H9 (cell line): ENCODE measurements at regions not wholly inside any gene's neighbourhood (a gene's known extent, or its start where the extent isn't known, plus 50 kb on each side); places are given as distances from the start of the nearest gene placed in this dataset.
A peak's percentile ranks its signal among the peaks of the same experiment; 100 is the strongest.
"Not testable (repeated sequence)": the region's sequence is repeated elsewhere in the genome, so short reads cannot be mapped to it uniquely, and the experiment has no call there.

Experiments
- DNase-seq: peaks from one replicate; pipeline ENCODE4 v3.0.0-alpha.2; 2017
- H2AFZ ChIP-seq: one replicate; pipeline ENCODE4 v1.6.1; 2013; ENCODE audit warnings: mild to moderate bottlenecking, low read length, control low read depth, moderate library complexity
- H2AK5ac ChIP-seq: 2 replicates; pipeline ENCODE4 v1.6.1; 2013; ENCODE audit warnings: low read length, control low read depth, mixed read lengths; ENCODE audit not compliant: insufficient read length
- H2BK120ac ChIP-seq: one replicate; pipeline ENCODE4 v1.6.1; 2013; ENCODE audit warnings: low read depth, mild to moderate bottlenecking, low read length, control low read depth, inconsistent platforms; ENCODE audit not compliant: poor library complexity, severe bottlenecking
- H2BK12ac ChIP-seq: 2 replicates; pipeline ENCODE4 v1.6.1; 2013; ENCODE audit warnings: low read length, control low read depth, mixed read lengths, low read depth; ENCODE audit not compliant: insufficient read length
- H2BK15ac ChIP-seq: 2 replicates; pipeline ENCODE4 v1.6.1; 2013; ENCODE audit warnings: low read depth, low read length, control low read depth
- H2BK20ac ChIP-seq: one replicate; pipeline ENCODE4 v1.6.1; 2013; ENCODE audit warnings: low read depth, mild to moderate bottlenecking, low read length, control low read depth, inconsistent platforms; ENCODE audit not compliant: poor library complexity, severe bottlenecking
- H2BK5ac ChIP-seq: 2 replicates; pipeline ENCODE4 v1.6.1; 2013; ENCODE audit warnings: low read length, control low read depth, mixed read lengths; ENCODE audit not compliant: insufficient read length
- H3K14ac ChIP-seq: 2 replicates; pipeline ENCODE4 v1.6.1; 2013; ENCODE audit warnings: low read length, control low read depth; ENCODE audit not compliant: insufficient read depth
- H3K18ac ChIP-seq: 2 replicates; pipeline ENCODE4 v1.6.1; 2013; ENCODE audit warnings: low read depth, mild to moderate bottlenecking, mixed read lengths, low read length, control low read depth; ENCODE audit not compliant: insufficient read length
- H3K23ac ChIP-seq: 2 replicates; pipeline ENCODE4 v1.6.1; 2013; ENCODE audit warnings: low read length, control low read depth, mixed read lengths, low read depth; ENCODE audit not compliant: insufficient read length
- H3K23me2 ChIP-seq: 2 replicates; pipeline ENCODE4 v1.6.1; 2013; ENCODE audit warnings: low read depth, mild to moderate bottlenecking, mixed read lengths, low read length, control low read depth; ENCODE audit not compliant: insufficient read length, poor library complexity, severe bottlenecking
- H3K27ac ChIP-seq: 2 replicates; pipeline ENCODE4 v1.5.1; 2013; ENCODE audit warnings: low read length, control low read depth, mixed read lengths, low read depth; ENCODE audit not compliant: insufficient read length
- H3K27me3 ChIP-seq: 2 replicates; pipeline ENCODE4 v1.6.1; 2013; ENCODE audit warnings: low read length, control low read depth, inconsistent platforms; ENCODE audit not compliant: insufficient read depth
- H3K4ac ChIP-seq: 2 replicates; pipeline ENCODE4 v1.6.1; 2013; ENCODE audit warnings: low read depth, mild to moderate bottlenecking, control low read depth, inconsistent platforms, low read length, moderate library complexity
- H3K4me1 ChIP-seq: 2 replicates; pipeline ENCODE4 v1.6.1; 2013; ENCODE audit warnings: low read length, control low read depth, inconsistent platforms; ENCODE audit not compliant: insufficient read depth
- H3K4me2 ChIP-seq: 2 replicates; pipeline ENCODE4 v1.6.1; 2013; ENCODE audit warnings: low read length, control low read depth, mixed read lengths; ENCODE audit not compliant: insufficient read length, insufficient read depth
- H3K56ac ChIP-seq: 2 replicates; pipeline ENCODE4 v1.6.1; 2013; ENCODE audit warnings: low read depth, mild to moderate bottlenecking, mixed read lengths, low read length, control low read depth; ENCODE audit not compliant: insufficient read length
- H3K79me1 ChIP-seq: 2 replicates; pipeline ENCODE4 v1.6.1; 2013; ENCODE audit warnings: low read depth, mild to moderate bottlenecking, moderate library complexity, low read length, control low read depth, inconsistent platforms; ENCODE audit not compliant: insufficient read depth, poor library complexity, severe bottlenecking
- H3K79me2 ChIP-seq: 2 replicates; pipeline ENCODE4 v1.6.1; 2013; ENCODE audit warnings: low read length, control low read depth, inconsistent platforms; ENCODE audit not compliant: insufficient read depth
- H3K9ac ChIP-seq: 2 replicates; pipeline ENCODE4 v1.6.1; 2013; ENCODE audit warnings: low read length, control low read depth, mixed read lengths; ENCODE audit not compliant: insufficient read length; ENCODE audit errors: extremely low read depth
- H3K9me3 ChIP-seq: one replicate; pipeline ENCODE4 v1.6.1; 2013; ENCODE audit warnings: low read depth, low read length, inconsistent platforms; ENCODE audit not compliant: control insufficient read depth
- H3T11ph ChIP-seq: one replicate; pipeline ENCODE4 v1.6.1; 2013; ENCODE audit warnings: mild to moderate bottlenecking, low read length, control low read depth, inconsistent platforms
- H4K20me1 ChIP-seq: one replicate; pipeline ENCODE4 v1.6.1; 2013; ENCODE audit not compliant: control insufficient read depth, insufficient read length, insufficient read depth
- H4K5ac ChIP-seq: 2 replicates; pipeline ENCODE4 v1.6.1; 2013; ENCODE audit warnings: low read depth, mild to moderate bottlenecking, mixed read lengths, low read length, control low read depth; ENCODE audit not compliant: insufficient read length
- H4K8ac ChIP-seq: replicated peaks from 2 replicates; pipeline ENCODE4 v1.6.1; 2013; ENCODE audit warnings: low read length, control low read depth, mixed read lengths, low read depth; ENCODE audit not compliant: insufficient read length
- H4K91ac ChIP-seq: 2 replicates; pipeline ENCODE4 v1.6.1; 2013; ENCODE audit warnings: low read depth, mild to moderate bottlenecking, moderate library complexity, mixed read lengths, low read length, control low read depth; ENCODE audit not compliant: insufficient read length
- H3K27ac Mint-ChIP-seq, 3 experiments: 2 replicates in 2 of 3; 3 replicates in 1 of 3; pipeline ENCODE4 v1.8.0; 2020 to 2021; ENCODE audit warnings: mixed read lengths in 3 of 3, mild to moderate bottlenecking in 1 of 3, moderate library complexity in 1 of 3
- H3K27me3 Mint-ChIP-seq: 2 replicates; pipeline ENCODE4 v1.8.0; 2021; ENCODE audit warnings: low read depth, mild to moderate bottlenecking, moderate library complexity, mixed read lengths
- H3K36me3 Mint-ChIP-seq, 3 experiments: 2 replicates in 2 of 3; 3 replicates in 1 of 3; pipeline ENCODE4 v1.8.0; 2020 to 2021; ENCODE audit warnings: low read depth in 3 of 3, mixed read lengths in 3 of 3; ENCODE audit not compliant: insufficient read depth in 1 of 3
- H3K4me1 Mint-ChIP-seq, 2 experiments: 2 replicates each; pipeline ENCODE4 v1.8.0; 2020; ENCODE audit warnings: mixed read lengths in 2 of 2
- H3K4me3 Mint-ChIP-seq, 2 experiments: 2 replicates in 1 of 2; 3 replicates in 1 of 2; pipeline ENCODE4 v1.8.0; 2020 to 2021; ENCODE audit warnings: mild to moderate bottlenecking in 2 of 2, mixed read lengths in 2 of 2, moderate library complexity in 1 of 2
- H3K9me3 Mint-ChIP-seq, 2 experiments: 2 replicates in 1 of 2; 3 replicates in 1 of 2; pipeline ENCODE4 v1.8.0; 2020; ENCODE audit warnings: mild to moderate bottlenecking in 2 of 2, mixed read lengths in 2 of 2, moderate library complexity in 1 of 2
- CTCF ChIP-seq: fragments of 200-600 bp; sonication (generic); conservative IDR thresholded peaks from 3 replicates; pipeline ENCODE4 v1.8.0; 2021; ENCODE audit warnings: antibody characterized with exemption, mild to moderate bottlenecking
- WGBS: extraction: QIAGEN DNeasy Blood & Tissue Kit; methylation state at CpG from one replicate; pipeline ENCODE4 v1.1.7; 2013; ENCODE audit warnings: missing lambda C conversion rate, low lambda C conversion rate, mixed read lengths; ENCODE audit not compliant: insufficient read length; ENCODE audit errors: extremely low coverage; 5-methylcytosine and 5-hydroxymethylcytosine counted together

GRCh38 chr7:27453702-27454405 lies 208.8 kb downstream of the HIBADH start:
- Mint-ChIP-seq H3K27me3 (no peaks in the 10 kb centered on the region; the same call in 1 of the 2 replicates), H3K4me3 (no peak overlapping the region; a peak in 1 of 5 replicates), H3K27ac (peak overlapping the region in 1 of 3 experiments; percentile 12; a peak in 1 of 7 replicates), H3K4me1 (peaks cover 17 to 24% of the 10 kb centered on the region in 2 experiments), H3K9me3 (peaks cover 0 to 2% of the 10 kb centered on the region in 2 experiments; a peak in 1 of 5 replicates), H3K36me3 (peaks cover 0 to 4% (median 0%) of the 10 kb centered on the region in 3 experiments; a peak in 2 of 7 replicates)
- Histone ChIP-seq H4K91ac (no peak overlapping the region), H3K79me2 (no peaks in the 10 kb centered on the region), H3K23ac (no peak overlapping the region), H3K4me1 (peaks cover 5% of the 10 kb centered on the region), H3K4ac (no peak overlapping the region), H2BK5ac (no peak overlapping the region), H3K4me2 (no peak overlapping the region), H3K23me2 (no peaks in the 10 kb centered on the region), H2BK20ac (no peak overlapping the region), H4K20me1 (no peaks in the 10 kb centered on the region), H3K9ac (no peak overlapping the region), H2BK12ac (no peak overlapping the region), H3K27me3 (no peaks in the 10 kb centered on the region), H3K27ac (no peak overlapping the region), H2AFZ (no peak overlapping the region), H2BK120ac (no peak overlapping the region), H2AK5ac (no peak overlapping the region), H2BK15ac (no peak overlapping the region), H3K14ac (no peak overlapping the region; the same call in 1 of the 2 replicates), H4K8ac (no peak overlapping the region), H3K79me1 (no peaks in the 10 kb centered on the region), H3T11ph (no peak overlapping the region), H3K56ac (no peak overlapping the region), H3K9me3 (no peaks in the 10 kb centered on the region), H3K18ac (no peak overlapping the region), H4K5ac (peak overlapping the region; percentile 41)
- no peak for DNase-seq
- no peak for TF ChIP-seq CTCF
- WGBS: no CpG with 5 or more reads among the region's 8 CpGs

DNA sequence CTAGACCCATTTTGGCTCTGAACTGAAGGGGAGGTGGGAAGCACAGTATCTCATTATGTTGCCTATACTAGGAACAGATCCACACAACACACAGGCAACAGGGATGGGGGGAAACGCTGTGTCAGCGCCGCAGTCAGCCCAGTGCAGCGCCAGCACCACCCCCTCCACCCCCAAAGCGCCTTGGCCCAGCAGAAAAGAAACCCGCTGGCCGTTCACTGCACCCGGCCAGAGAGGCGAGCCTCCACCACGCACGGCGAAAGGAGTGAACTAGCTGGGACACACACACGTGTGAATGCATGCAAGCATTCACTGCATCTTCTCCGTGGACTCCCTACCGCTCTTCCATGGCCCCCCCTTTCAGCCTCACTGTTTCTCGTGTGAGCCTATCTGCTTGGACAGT lies 205.6 kb downstream of the HIBADH start:
- not testable (repeated sequence) for H2AFZ ChIP-seq, H3K27me3 ChIP-seq, H3K4me1 ChIP-seq, H3K27ac Mint-ChIP-seq, DNase-seq, H2BK12ac ChIP-seq, H2BK15ac ChIP-seq, H4K91ac ChIP-seq, H3K79me1 ChIP-seq, H3K79me2 ChIP-seq, H3K23me2 ChIP-seq, H3K56ac ChIP-seq, H3K18ac ChIP-seq, H2BK120ac ChIP-seq, H3T11ph ChIP-seq, H4K5ac ChIP-seq, H4K20me1 ChIP-seq, H3K27me3 Mint-ChIP-seq, H3K9me3 ChIP-seq, H3K4me2 ChIP-seq, H3K14ac ChIP-seq, H4K8ac ChIP-seq, H3K9me3 Mint-ChIP-seq, H2AK5ac ChIP-seq, H3K36me3 Mint-ChIP-seq, H3K23ac ChIP-seq, H2BK20ac ChIP-seq, H3K4me3 Mint-ChIP-seq, H3K4ac ChIP-seq, H2BK5ac ChIP-seq, H3K27ac ChIP-seq, H3K9ac ChIP-seq
- H3K4me1 Mint-ChIP-seq: peaks cover 8 to 16% of the 10 kb centered on the region in 2 experiments
- WGBS: no CpG with 5 or more reads among the region's 16 CpGs
